ENCODE measurements at regions not wholly inside any gene's neighbourhood (a gene's known extent, or its start where the extent isn't known, plus 50 kb on each side); places are given as distances from the start of the nearest gene placed in this dataset.

- H3K79me1 ChIP-seq (ENCODE audit: low read depth, low read length): no peaks in the 10 kb centered on the region
- no peaks in the 10 kb centered on the region; a peak in 1 of 4 replicates for H3K9me3 ChIP-seq (ENCODE audit: insufficient read depth in 2 of 2, low read depth in 1 of 2, low read length in 1 of 2)
- no peak overlapping the region for H2BK20ac ChIP-seq (ENCODE audit: low read length)
- H2BK5ac ChIP-seq (ENCODE audit: low read depth, low read length): no peak overlapping the region
- no peak overlapping the region for H2BK15ac ChIP-seq (ENCODE audit: low read length)
- H3K4ac ChIP-seq (replicated peaks; ENCODE audit: insufficient read length, low read depth, low read length): no peak overlapping the region
- H3K27me3 ChIP-seq (replicated peaks in 1 of 4; ENCODE audit: control insufficient read depth in 3 of 4, extremely low read depth in 1 of 4, insufficient read depth in 3 of 4, low read length in 3 of 4): no peaks in the 10 kb centered on the region
- H3K14ac ChIP-seq (ENCODE audit: insufficient read length): no peak overlapping the region
- H4K8ac ChIP-seq (ENCODE audit: extremely low read depth, insufficient read depth, low read length): no peak overlapping the region
- no peaks in the 10 kb centered on the region for H4K20me1 ChIP-seq (replicated peaks in 1 of 2; ENCODE audit: control insufficient read depth in 1 of 2, insufficient read depth in 2 of 2, low read length in 2 of 2)
- no peak overlapping the region for H4K5ac ChIP-seq (ENCODE audit: insufficient read length, low read depth, low read length)
- H3K18ac ChIP-seq (ENCODE audit: extremely low read depth, low read length): no peak overlapping the region
- POLR2A ChIA-PET (ENCODE audit: partially characterized antibody): no interaction called here
- H3K36me3 ChIP-seq (ENCODE audit: control insufficient read depth in 2 of 4, insufficient read depth in 4 of 4, low read length in 3 of 4): no peaks in the 10 kb centered on the region
- no peaks in the 10 kb centered on the region for H3K23me2 ChIP-seq (ENCODE audit: low read depth, low read length)
- TF ChIP-seq RXRA (IDR thresholded peaks at IDR 0.05; ENCODE audit: insufficient read depth, low read depth, low read length) (no peak), SIX5 (IDR thresholded peaks at IDR 0.05; ENCODE audit: low read depth, low read length) (no peak), HDAC2 (IDR thresholded peaks at IDR 0.05; ENCODE audit: borderline replicate concordance in 1 of 2, low read depth in 2 of 2, low read length in 2 of 2) (no peak), SP1 (IDR thresholded peaks at IDR 0.05; ENCODE audit: low read depth, low read length) (no peak), RBBP5 (IDR thresholded peaks at IDR 0.05; ENCODE audit: borderline replicate concordance, low read depth, low read length) (no peak), KDM5A (IDR thresholded peaks at IDR 0.05; ENCODE audit: low read length) (no peak), PHF8 (conservative IDR thresholded peaks at IDR 0.05; ENCODE audit: low read depth, low read length) (no peak), CBX8 (IDR thresholded peaks at IDR 0.05; ENCODE audit: borderline replicate concordance, low read depth, low read length) (no peak), POU5F1 (IDR thresholded peaks at IDR 0.05; ENCODE audit: low read depth, low read length) (no peak), SIN3A (conservative IDR thresholded peaks at IDR 0.05 in 1 of 2, IDR thresholded peaks at IDR 0.05 in 1 of 2; ENCODE audit: low read depth in 1 of 2, low read length in 2 of 2) (no peak), EGR1 (IDR thresholded peaks at IDR 0.05; ENCODE audit: borderline replicate concordance, low read depth, low read length) (no peak), RFX5 (IDR thresholded peaks at IDR 0.05; ENCODE audit: borderline replicate concordance, low read depth, low read length) (no peak)
- H3K4me2 ChIP-seq (ENCODE audit: insufficient read depth in 1 of 2, low read depth in 2 of 2, low read length in 2 of 2): no peak overlapping the region
- FAIRE-seq (no peak), DNase-seq (ENCODE audit: low read depth in 1 of 2, low spot score in 2 of 2) (no peak)
- no peak overlapping the region for H3K56ac ChIP-seq (replicated peaks; ENCODE audit: insufficient read length, low read depth, low read length)
- H2AK5ac ChIP-seq (ENCODE audit: low read depth, low read length): no peak overlapping the region
- H3K9ac ChIP-seq (replicated peaks in 1 of 4; ENCODE audit: extremely low read depth in 1 of 4, low read depth in 3 of 4, low read length in 3 of 4): no peak overlapping the region
- H2BK120ac ChIP-seq (replicated peaks; ENCODE audit: low read depth, low read length): no peak overlapping the region
- no peak overlapping the region for H3K4me3 ChIP-seq (ENCODE audit: extremely low read depth in 1 of 4, insufficient read depth in 2 of 4, low read depth in 3 of 4, low read length in 4 of 4)
- no peak overlapping the region for H4K91ac ChIP-seq (replicated peaks; ENCODE audit: insufficient read length, low read length)
- CTCF ChIA-PET (ENCODE audit: partially characterized antibody): interaction anchor here (0.8 to 2.9 kb wide), 2 partner anchors 10 to 62 kb away, joined by 3 to 8 read pairs; no protein-coding TSS in a partner anchor
- no peak overlapping the region for H2BK12ac ChIP-seq (ENCODE audit: low read depth, low read length)
- peaks cover 0 to 11% (median 7%) of the 10 kb centered on the region in 4 experiments; a peak in 4 of 7 replicates for H3K4me1 ChIP-seq (replicated peaks in 1 of 4; ENCODE audit: control insufficient read depth in 3 of 4, insufficient read depth in 4 of 4, low read length in 3 of 4)
- no peak overlapping the region for H2AFZ ChIP-seq (ENCODE audit: low read length)
- no peak overlapping the region for H3K27ac ChIP-seq (ENCODE audit: low read depth, low read length)
- no peak overlapping the region for H3K23ac ChIP-seq (ENCODE audit: insufficient read length)
- WGBS, 2 experiments (ENCODE audit: extremely low coverage in 1 of 2, insufficient coverage in 1 of 2, insufficient read length in 1 of 2, insufficient replicate concordance in 2 of 2, low coverage in 1 of 2, low lambda C conversion rate in 2 of 2, missing lambda C conversion rate in 1 of 2): 90% methylated on average over 19 of the region's 19 CpGs; no CpG with 5 or more reads in 1 of the 2 experiments
- no peaks in the 10 kb centered on the region for H3K79me2 ChIP-seq (ENCODE audit: control insufficient read depth in 1 of 2, insufficient read depth in 2 of 2, low read length in 2 of 2)
Measured at GRCh38 chr16:79272141-79272577, 328.4 kb downstream of the MAF start.

Measured in H1 (cell line).